ENCODE measurements at regions not wholly inside any gene's neighbourhood (a gene's known extent, or its start where the extent isn't known, plus 50 kb on each side); places are given as distances from the start of the nearest gene placed in this dataset.
"Not testable (repeated sequence)": the region's sequence is repeated elsewhere in the genome, so short reads cannot be mapped to it uniquely, and the experiment has no call there.

GRCh38 chr5:62184444-62184843 is 121.6 kb upstream of the KIF2A start:
- H3K4me3 ChIP-seq: no peak overlapping the region
- no peaks in the 10 kb centered on the region for H3K36me3 ChIP-seq
- TF ChIP-seq, protein P1, sequence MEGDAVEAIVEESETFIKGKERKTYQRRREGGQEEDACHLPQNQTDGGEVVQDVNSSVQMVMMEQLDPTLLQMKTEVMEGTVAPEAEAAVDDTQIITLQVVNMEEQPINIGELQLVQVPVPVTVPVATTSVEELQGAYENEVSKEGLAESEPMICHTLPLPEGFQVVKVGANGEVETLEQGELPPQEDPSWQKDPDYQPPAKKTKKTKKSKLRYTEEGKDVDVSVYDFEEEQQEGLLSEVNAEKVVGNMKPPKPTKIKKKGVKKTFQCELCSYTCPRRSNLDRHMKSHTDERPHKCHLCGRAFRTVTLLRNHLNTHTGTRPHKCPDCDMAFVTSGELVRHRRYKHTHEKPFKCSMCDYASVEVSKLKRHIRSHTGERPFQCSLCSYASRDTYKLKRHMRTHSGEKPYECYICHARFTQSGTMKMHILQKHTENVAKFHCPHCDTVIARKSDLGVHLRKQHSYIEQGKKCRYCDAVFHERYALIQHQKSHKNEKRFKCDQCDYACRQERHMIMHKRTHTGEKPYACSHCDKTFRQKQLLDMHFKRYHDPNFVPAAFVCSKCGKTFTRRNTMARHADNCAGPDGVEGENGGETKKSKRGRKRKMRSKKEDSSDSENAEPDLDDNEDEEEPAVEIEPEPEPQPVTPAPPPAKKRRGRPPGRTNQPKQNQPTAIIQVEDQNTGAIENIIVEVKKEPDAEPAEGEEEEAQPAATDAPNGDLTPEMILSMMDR (IDR thresholded peaks at IDR 0.05): no peak
- no peaks in the 10 kb centered on the region for H3K4me1 ChIP-seq
- peaks cover 0 to 9% (median 0%) of the 10 kb centered on the region in 7 donors for H3K27me3 ChIP-seq
- no peaks in the 10 kb centered on the region for H3K9me3 ChIP-seq
- 91 to 93% methylated on average over 1 of the region's 1 CpG for WGBS, 2 donors
- no peak for ATAC-seq
- no peak overlapping the region for H3K27ac ChIP-seq
- no peak for DNase-seq
- intact Hi-C loops (cut with DNase I): no loop called here

DNA sequence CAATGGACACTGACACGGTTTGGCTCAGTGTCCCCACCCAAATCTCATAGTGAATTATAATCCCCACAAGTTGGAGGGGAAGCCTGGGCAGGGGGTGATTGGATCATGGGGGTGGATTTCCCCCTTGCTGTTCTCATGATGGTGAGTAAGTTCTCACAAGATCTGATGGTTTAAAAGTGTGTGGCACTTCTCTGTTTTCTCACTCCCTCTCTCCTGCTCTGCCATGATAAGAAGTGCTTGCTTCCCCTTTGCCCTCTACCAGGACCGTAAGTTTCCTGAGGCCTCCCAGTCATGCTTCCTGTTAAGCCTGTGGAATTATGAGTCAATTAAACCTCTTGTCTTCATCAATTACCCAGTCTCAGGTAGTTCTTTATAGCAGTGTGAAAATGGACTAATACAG is 115.8 kb upstream of the KIF2A start:
- no peaks in the 10 kb centered on the region for H3K4me1 ChIP-seq
- no peak overlapping the region for H3K27ac ChIP-seq
- no peak for ATAC-seq
- peaks cover 0 to 13% (median 0%) of the 10 kb centered on the region in 11 donors for H3K9me3 ChIP-seq
- no peak for DNase-seq
- intact Hi-C loops (cut with DNase I): no loop called here
- 68 to 77% methylated on average over 2 of the region's 2 CpGs for WGBS, 2 donors
- H3K4me3 ChIP-seq: no peak overlapping the region
- no peaks in the 10 kb centered on the region for H3K27me3 ChIP-seq
- TF ChIP-seq, protein P1 (IDR thresholded peaks at IDR 0.05): no peak
- H3K36me3 ChIP-seq: no peaks in the 10 kb centered on the region

GRCh38 chr5:62190931-62191330 is 115.1 kb upstream of the KIF2A start:
- TF ChIP-seq, protein P1 (IDR thresholded peaks at IDR 0.05): no peak
- no peak for DNase-seq
- peaks cover 0 to 13% (median 0%) of the 10 kb centered on the region in 11 donors for H3K9me3 ChIP-seq
- H3K36me3 ChIP-seq: no peaks in the 10 kb centered on the region
- no peak overlapping the region for H3K27ac ChIP-seq
- ATAC-seq: no peak
- intact Hi-C loops (cut with DNase I): no loop called here
- no peak overlapping the region for H3K4me3 ChIP-seq
- no peaks in the 10 kb centered on the region for H3K4me1 ChIP-seq
- no peaks in the 10 kb centered on the region for H3K27me3 ChIP-seq
- WGBS, 2 donors: 24 to 41% methylated on average over 1 of the region's 1 CpG

DNA sequence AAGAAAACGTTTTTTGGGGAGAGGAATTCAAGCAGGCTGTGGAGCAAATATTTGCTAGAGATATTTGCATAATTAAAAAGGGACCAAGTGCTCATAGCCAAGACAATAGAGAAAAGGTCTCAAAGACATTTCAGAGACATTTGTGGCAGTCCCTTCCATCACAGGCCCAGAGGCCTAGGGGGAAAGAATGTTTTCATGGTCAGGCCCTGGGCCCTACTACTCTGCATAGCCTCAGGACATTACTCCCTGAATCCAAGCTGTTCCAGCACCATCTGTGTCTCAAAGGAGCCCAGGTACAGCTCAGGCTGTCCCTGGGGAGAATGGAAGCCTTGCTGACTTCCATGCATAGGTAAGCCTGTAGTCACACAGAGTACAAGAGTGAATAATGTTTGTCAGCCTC is 113.0 kb upstream of the KIF2A start:
- Histone ChIP-seq H3K4me1 (no peaks in the 10 kb centered on the region), H3K27me3 (peaks cover 0 to 8% (median 0%) of the 10 kb centered on the region in 7 donors), H3K9me3 (peaks cover 0 to 13% (median 0%) of the 10 kb centered on the region in 11 donors), H3K27ac (no peak overlapping the region), H3K36me3 (no peaks in the 10 kb centered on the region), H3K4me3 (no peak overlapping the region)
- ATAC-seq (no peak), DNase-seq (no peak)
- intact Hi-C loops (cut with DNase I): no loop called here
- 36 to 41% methylated on average over 1 of the region's 1 CpG for WGBS, 2 donors
- TF ChIP-seq, protein P1 (IDR thresholded peaks at IDR 0.05): no peak

- intact Hi-C loops (cut with DNase I); H3K36me3 ChIP-seq; H3K4me3 ChIP-seq; ATAC-seq; DNase-seq; H3K27ac ChIP-seq; H3K4me1 ChIP-seq: not testable (repeated sequence)
- WGBS, 2 donors: 35 to 47% methylated on average over 5 of the region's 5 CpGs
- Histone ChIP-seq H3K27me3 (peaks cover 0 to 15% (median 0%) of the 10 kb centered on the region in 7 donors), H3K9me3 (peaks cover 0 to 13% (median 0%) of the 10 kb centered on the region in 11 donors)
Measured at GRCh38 chr5:62196532-62196931, 109.5 kb upstream of the KIF2A start.
